ENCODE measurements at regions not wholly inside any gene's neighbourhood (a gene's known extent, or its start where the extent isn't known, plus 50 kb on each side); places are given as distances from the start of the nearest gene placed in this dataset.

GRCh38 chr11:91382946-91383345, 841.7 kb upstream of the FAT3 start:
- no peak overlapping the region for H3K4me3 ChIP-seq (replicated peaks in 1 of 2; ENCODE audit: low read depth in 2 of 2, low read length in 2 of 2)
- no peak for DNase-seq (ENCODE audit: low read depth in 2 of 2)
- no peak for TF ChIP-seq CTCF (IDR thresholded peaks at IDR 0.05; ENCODE audit: low read depth, low read length)

- TF ChIP-seq CTCF (IDR thresholded peaks at IDR 0.05; ENCODE audit: low read depth, low read length), result no peak
- no peak overlapping the region for H3K4me3 ChIP-seq (replicated peaks in 1 of 2; ENCODE audit: low read depth in 2 of 2, low read length in 2 of 2)
- DNase-seq (ENCODE audit: low read depth in 2 of 2), result no peak
These were observed 849.8 kb upstream of the FAT3 start for GRCh38 chr11:91374794-91375193.

- no peak overlapping the region for H3K4me3 ChIP-seq (replicated peaks in 1 of 2; ENCODE audit: low read depth in 2 of 2, low read length in 2 of 2)
- TF ChIP-seq CTCF (IDR thresholded peaks at IDR 0.05; ENCODE audit: low read depth, low read length), result no peak
- peak in 1 of 2 donors; percentile 1 for DNase-seq (ENCODE audit: low read depth in 2 of 2)
These were observed 851.1 kb upstream of the FAT3 start for GRCh38 chr11:91373497-91373896.

GRCh38 chr11:91366816-91367215, 857.8 kb upstream of the FAT3 start:
- no peak for TF ChIP-seq CTCF (IDR thresholded peaks at IDR 0.05; ENCODE audit: low read depth, low read length)
- H3K4me3 ChIP-seq (replicated peaks in 1 of 2; ENCODE audit: low read depth in 2 of 2, low read length in 2 of 2), result no peak overlapping the region

GRCh38 chr11:91365986-91366585, 858.5 kb upstream of the FAT3 start:
- DNase-seq (ENCODE audit: low read depth in 2 of 2), result no peak
- no peak for TF ChIP-seq CTCF (IDR thresholded peaks at IDR 0.05; ENCODE audit: low read depth, low read length)
- no peak overlapping the region for H3K4me3 ChIP-seq (replicated peaks in 1 of 2; ENCODE audit: low read depth in 2 of 2, low read length in 2 of 2)

More at GRCh38 chr11:91366816-91367215, 857.8 kb upstream of the FAT3 start:
- no peak for DNase-seq (ENCODE audit: low read depth in 2 of 2)

GRCh38 chr11:91350931-91351330, 873.7 kb upstream of the FAT3 start:
- no peak overlapping the region for H3K4me3 ChIP-seq (replicated peaks in 1 of 2; ENCODE audit: low read depth in 2 of 2, low read length in 2 of 2)
- DNase-seq (ENCODE audit: low read depth in 2 of 2), result no peak
- TF ChIP-seq CTCF (IDR thresholded peaks at IDR 0.05; ENCODE audit: low read depth, low read length), result no peak

- DNase-seq (ENCODE audit: low read depth in 2 of 2), result no peak
- no peak overlapping the region for H3K4me3 ChIP-seq (replicated peaks in 1 of 2; ENCODE audit: low read depth in 2 of 2, low read length in 2 of 2)
- TF ChIP-seq CTCF (IDR thresholded peaks at IDR 0.05; ENCODE audit: low read depth, low read length), result no peak
These were observed 897.9 kb upstream of the FAT3 start for GRCh38 chr11:91326751-91327150.

Data from cardiac fibroblast (primary cell).